GM12864 (cell line): ENCODE measurements at regions not wholly inside any gene's neighbourhood (a gene's known extent, or its start where the extent isn't known, plus 50 kb on each side); places are given as distances from the start of the nearest gene placed in this dataset.

Experiments
- DNase-seq: peaks from one replicate; pipeline ENCODE4 v3.0.0-alpha.2; 2011; ENCODE audit warnings: low read depth
- H3K4me3 ChIP-seq: 2 replicates; pipeline ENCODE4 v1.5.1; 2011; ENCODE audit warnings: mild to moderate bottlenecking, low read depth, low read length, control low read depth
- TF ChIP-seq, protein P1 (sequence below): IDR thresholded peaks from 2 replicates; pipeline ENCODE4 v1.5.1; 2011; ENCODE audit warnings: low read depth, mild to moderate bottlenecking, moderate library complexity, low read length, control low read depth, inconsistent platforms; ENCODE audit errors: missing control alignments

DNA sequence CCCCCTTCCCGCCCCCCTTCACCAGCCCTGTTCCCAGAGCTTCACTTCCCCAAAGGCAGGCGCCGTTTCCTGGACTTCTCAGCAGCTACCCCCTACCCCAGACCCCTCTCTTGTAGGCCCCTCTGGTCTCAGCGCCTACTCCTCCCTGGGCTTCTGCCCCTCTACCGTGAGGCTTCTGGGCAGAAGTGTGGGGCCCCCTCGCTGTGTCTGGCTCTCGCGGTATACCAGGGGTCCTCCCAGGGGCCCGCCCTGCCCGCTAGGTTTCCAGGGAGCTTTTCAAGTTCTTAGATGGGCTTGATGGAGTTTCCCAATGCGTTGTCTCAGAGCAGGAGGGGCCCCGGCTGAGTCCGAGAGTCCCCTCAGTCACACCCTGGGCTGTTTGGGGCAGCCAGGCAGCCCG is 247.1 kb downstream of the SEC14L1 start:
- no peak overlapping the region for H3K4me3 ChIP-seq
- TF ChIP-seq, protein P1, sequence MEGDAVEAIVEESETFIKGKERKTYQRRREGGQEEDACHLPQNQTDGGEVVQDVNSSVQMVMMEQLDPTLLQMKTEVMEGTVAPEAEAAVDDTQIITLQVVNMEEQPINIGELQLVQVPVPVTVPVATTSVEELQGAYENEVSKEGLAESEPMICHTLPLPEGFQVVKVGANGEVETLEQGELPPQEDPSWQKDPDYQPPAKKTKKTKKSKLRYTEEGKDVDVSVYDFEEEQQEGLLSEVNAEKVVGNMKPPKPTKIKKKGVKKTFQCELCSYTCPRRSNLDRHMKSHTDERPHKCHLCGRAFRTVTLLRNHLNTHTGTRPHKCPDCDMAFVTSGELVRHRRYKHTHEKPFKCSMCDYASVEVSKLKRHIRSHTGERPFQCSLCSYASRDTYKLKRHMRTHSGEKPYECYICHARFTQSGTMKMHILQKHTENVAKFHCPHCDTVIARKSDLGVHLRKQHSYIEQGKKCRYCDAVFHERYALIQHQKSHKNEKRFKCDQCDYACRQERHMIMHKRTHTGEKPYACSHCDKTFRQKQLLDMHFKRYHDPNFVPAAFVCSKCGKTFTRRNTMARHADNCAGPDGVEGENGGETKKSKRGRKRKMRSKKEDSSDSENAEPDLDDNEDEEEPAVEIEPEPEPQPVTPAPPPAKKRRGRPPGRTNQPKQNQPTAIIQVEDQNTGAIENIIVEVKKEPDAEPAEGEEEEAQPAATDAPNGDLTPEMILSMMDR: no peak
- no peak for DNase-seq

DNA sequence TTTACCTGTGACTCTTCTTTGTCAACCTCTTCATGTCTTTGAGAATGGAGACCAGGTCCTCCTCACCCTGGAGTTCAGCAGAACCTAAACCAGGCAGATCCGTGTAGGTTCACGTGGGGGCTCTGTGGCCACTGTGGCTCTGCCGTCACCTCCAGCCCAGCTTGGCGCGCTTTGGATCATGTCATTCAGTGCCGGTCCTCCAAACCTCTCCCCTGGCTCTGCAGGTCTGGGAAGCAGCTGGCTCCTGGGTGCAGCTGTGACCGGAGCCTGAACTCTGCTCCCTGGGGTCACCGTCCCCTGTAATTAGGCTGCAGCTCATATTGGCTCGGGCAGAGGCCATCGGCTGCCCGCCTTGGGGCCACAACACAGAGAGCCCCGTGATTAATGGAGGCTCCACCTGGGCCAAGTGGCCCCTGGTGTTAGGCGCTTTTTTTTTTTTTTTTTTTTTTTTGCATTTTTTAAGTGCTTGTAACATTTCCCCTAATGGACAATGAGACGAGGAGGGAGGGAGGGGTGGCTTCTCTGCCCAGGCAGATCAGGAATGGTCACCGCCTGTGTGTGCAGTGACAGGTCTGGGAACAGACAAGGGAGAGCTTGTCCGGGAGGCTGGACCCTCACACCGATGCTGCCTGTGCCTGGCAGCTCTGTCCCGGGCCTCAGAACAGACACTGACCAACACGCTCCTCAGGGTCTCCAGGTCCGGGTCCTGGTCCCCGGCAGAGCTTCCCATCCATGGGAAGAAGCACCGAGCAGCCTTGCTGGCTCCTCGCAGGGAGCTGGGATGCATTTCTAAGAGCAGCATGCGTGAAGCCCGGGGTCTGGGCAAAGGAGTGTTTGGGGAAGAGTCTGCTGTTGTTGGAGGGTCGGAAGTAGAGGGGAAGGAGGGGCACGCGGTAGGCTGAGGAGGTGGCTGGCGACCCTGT is 247.9 kb downstream of the SEC14L1 start:
- no peak overlapping the region for H3K4me3 ChIP-seq
- DNase-seq: no peak
- TF ChIP-seq, protein P1: no peak

DNA sequence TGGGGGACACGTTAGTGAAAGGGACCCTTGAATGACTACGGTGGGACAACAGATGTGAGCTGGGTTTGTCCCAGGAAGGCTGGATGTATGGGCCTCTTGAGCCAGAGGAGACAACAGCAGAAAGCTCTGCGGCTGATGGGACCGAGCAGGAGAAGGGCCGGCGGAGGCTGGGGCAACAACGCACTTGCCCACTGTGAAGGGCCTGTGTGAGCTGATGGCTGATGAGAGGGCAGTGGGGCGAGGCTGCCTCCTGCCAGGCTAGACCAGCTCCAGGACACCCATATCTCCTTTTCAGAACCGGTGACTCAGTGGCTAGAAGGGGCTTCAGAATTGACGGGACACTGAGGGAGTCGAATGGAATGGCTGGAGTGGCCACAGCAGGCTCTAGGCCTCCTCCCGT is 250.1 kb downstream of the SEC14L1 start:
- H3K4me3 ChIP-seq: no peak overlapping the region
- TF ChIP-seq, protein P1: no peak
- DNase-seq: no peak

DNA sequence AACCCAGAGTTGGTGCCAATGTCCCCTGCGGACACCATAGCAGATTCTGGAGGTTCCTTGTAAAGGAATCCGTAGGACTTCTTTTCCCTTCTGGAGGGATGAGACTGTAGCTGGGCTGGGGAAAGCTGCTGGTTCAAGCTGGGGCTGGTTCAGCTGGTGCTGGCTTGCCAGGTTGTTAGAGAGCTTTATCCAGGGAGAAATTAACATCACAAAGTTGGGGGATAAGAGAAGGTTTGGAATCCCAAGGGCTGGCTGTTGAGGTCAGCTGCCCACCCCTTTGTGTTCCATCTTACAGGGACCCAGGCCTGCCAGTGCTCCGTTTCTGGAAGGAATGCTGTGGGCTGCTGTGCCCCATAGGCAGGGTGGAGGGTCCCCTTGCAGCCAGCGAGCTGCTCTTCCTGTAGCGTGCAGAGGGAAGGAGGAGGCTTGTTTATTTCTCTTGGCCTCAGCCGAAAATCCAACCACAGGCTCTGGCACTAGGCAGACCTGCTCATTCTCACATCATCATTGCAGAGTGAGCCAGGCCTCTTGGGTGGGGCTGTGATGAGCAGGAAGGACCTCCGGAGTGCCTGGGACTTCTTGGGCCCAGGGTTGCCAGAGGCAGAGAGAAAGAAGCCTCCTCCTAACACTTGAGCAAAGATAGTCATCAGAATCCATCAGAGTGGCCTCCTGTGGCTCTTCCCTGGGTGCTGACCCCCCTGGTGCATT is 251.1 kb downstream of the SEC14L1 start:
- TF ChIP-seq, protein P1: no peak
- DNase-seq: no peak
- no peak overlapping the region for H3K4me3 ChIP-seq

DNA sequence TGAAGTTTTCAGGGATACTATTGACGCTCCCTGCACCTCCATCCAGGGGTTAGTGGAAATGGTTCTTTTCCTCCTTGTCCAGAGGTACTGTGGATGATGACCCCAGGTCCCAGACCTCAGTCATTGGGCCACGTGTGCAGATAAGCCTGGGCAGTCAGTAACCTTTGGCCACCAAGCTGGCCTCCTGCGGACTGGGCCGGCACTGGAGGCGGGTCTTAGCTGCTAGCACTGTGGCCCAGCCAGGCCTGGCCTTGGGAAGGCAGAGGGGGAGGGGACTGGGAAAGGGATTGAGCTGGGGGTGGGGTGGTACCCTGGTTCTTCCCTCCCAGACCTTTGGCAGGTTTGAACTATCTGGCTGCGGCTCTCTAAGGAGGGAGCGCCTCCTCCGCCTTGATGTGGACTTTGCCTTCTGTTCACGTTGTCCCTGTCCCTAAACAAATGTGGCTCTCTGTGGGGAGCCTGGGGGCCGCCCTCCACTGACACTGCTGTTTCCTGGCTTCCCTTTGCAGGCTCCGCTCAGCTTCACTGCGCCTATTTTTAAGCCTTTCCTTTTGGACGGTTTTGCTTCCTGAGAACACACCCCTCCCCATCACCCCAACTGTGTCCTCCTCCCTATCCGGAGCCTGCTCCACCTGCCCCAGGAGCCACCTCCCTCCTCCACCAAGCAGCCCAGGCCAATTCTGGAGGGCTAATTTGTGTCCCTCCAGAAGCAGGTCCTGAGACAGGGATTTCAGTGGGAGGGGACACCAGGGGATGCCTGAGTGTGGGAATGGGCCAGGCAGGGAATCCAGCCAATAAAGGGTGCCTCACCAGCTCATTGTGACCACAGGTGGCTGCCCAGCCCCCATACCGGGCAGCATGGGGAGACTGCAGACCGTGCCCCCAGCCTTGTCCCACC is 251.9 kb downstream of the SEC14L1 start:
- DNase-seq: no peak
- no peak overlapping the region for H3K4me3 ChIP-seq
- TF ChIP-seq, protein P1: no peak

DNA sequence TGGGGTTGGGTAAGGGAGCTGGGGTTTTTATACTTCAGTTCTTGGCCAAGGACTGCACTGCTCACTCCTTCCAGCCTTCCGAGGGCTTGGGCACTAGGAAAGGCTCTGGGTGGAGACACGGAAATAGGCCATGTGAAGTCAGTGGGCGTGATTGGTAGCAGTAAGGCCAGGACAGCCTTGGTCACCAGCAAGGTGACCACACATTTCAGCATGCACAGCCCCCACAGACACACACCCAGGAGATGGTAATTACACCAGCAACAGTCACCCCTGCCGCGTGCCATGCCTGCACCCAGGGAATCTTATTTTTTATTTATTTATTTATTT is 252.5 kb downstream of the SEC14L1 start:
- H3K4me3 ChIP-seq: no peak overlapping the region
- no peak for DNase-seq
- TF ChIP-seq, protein P1: no peak
